HEK293T (cell line): ENCODE measurements at regions not wholly inside any gene's neighbourhood (a gene's known extent, or its start where the extent isn't known, plus 50 kb on each side); places are given as distances from the start of the nearest gene placed in this dataset.
"Not testable (repeated sequence)": the region's sequence is repeated elsewhere in the genome, so short reads cannot be mapped to it uniquely, and the experiment has no call there.

Experiments used
- CTCF ChIA-PET: fragments of 350-600 bp; formaldehyde crosslinking; extraction: SDS; loops from one replicate; lab custom pipeline; 2021; ENCODE audit warnings: antibody characterized with exemption, inconsistent platforms; lab: Yijun Ruan, JAX
- POLR2A ChIA-PET: fragments of 350-600 bp; formaldehyde crosslinking; extraction: SDS; loops from one replicate; lab custom pipeline; 2020; ENCODE audit warnings: antibody characterized with exemption, inconsistent platforms; lab: Yijun Ruan, JAX
- DNase-seq: peaks from one replicate; pipeline ENCODE4 v3.0.0; 2012; ENCODE audit warnings: mixed read lengths; ENCODE audit errors: extremely low spot score
- ARNT ChIP-seq: fragments of 450-650 bp; IDR thresholded peaks from 2 replicates; pipeline ENCODE4 v1.6.1; 2017; ENCODE audit warnings: mild to moderate bottlenecking
- BHLHE40 ChIP-seq: fragments of 450-650 bp; IDR thresholded peaks from 2 replicates; pipeline ENCODE4 v1.6.1; 2016; ENCODE audit warnings: mild to moderate bottlenecking, moderate library complexity, borderline replicate concordance
- CTBP1 ChIP-seq: fragments of 450-650 bp; IDR thresholded peaks from 2 replicates; pipeline ENCODE4 v1.6.1; 2016; ENCODE audit warnings: borderline replicate concordance
- ELF4 ChIP-seq: fragments of 450-650 bp; IDR thresholded peaks from 2 replicates; pipeline ENCODE4 v1.6.1; 2017; ENCODE audit warnings: antibody characterized with exemption
- FOXA1 ChIP-seq: fragments of 450-650 bp; IDR thresholded peaks from 2 replicates; pipeline ENCODE4 v1.6.1; 2016; ENCODE audit warnings: mild to moderate bottlenecking
- FOXK2 ChIP-seq: fragments of 450-650 bp; IDR thresholded peaks from 2 replicates; pipeline ENCODE4 v1.6.1; 2016; ENCODE audit warnings: mild to moderate bottlenecking
- FOXM1 ChIP-seq: fragments of 450-650 bp; IDR thresholded peaks from 2 replicates; pipeline ENCODE4 v1.6.1; 2017; ENCODE audit warnings: mild to moderate bottlenecking, borderline replicate concordance
- HDGF ChIP-seq: fragments of 450-650 bp; IDR thresholded peaks from 2 replicates; pipeline ENCODE4 v1.6.1; 2017; ENCODE audit warnings: antibody characterized with exemption, borderline replicate concordance
- L3MBTL2 ChIP-seq: fragments of 450-650 bp; conservative IDR thresholded peaks from 2 replicates; pipeline ENCODE4 v1.6.1; 2016; ENCODE audit warnings: mild to moderate bottlenecking
- LEF1 ChIP-seq: fragments of 450-650 bp; IDR thresholded peaks from 2 replicates; pipeline ENCODE4 v1.6.1; 2017; ENCODE audit warnings: mild to moderate bottlenecking, borderline replicate concordance
- NFRKB ChIP-seq: fragments of 450-650 bp; IDR thresholded peaks from 2 replicates; pipeline ENCODE4 v1.6.1; 2016; ENCODE audit warnings: mild to moderate bottlenecking, moderate library complexity
- PKNOX1 ChIP-seq: fragments of 450-650 bp; IDR thresholded peaks from 2 replicates; pipeline ENCODE4 v1.6.1; 2016
- SP1 ChIP-seq: fragments of 450-650 bp; IDR thresholded peaks from 2 replicates; pipeline ENCODE4 v1.6.1; 2017
- SUZ12 ChIP-seq: fragments of 450-650 bp; IDR thresholded peaks from 2 replicates; pipeline ENCODE4 v1.6.1; 2016; ENCODE audit warnings: mild to moderate bottlenecking
- TARDBP ChIP-seq: fragments of 450-650 bp; IDR thresholded peaks from 2 replicates; pipeline ENCODE4 v1.6.1; 2016
- ZNF384 ChIP-seq: fragments of 450-650 bp; IDR thresholded peaks from 2 replicates; pipeline ENCODE4 v1.6.1; 2016

- POLR2A ChIA-PET: no interaction called here
- no peak for TF ChIP-seq SUZ12
- TF ChIP-seq FOXK2: no peak
- TF ChIP-seq ARNT: no peak
- no peak for TF ChIP-seq NFRKB
- no peak for TF ChIP-seq TARDBP
- no peak for TF ChIP-seq BHLHE40
- TF ChIP-seq ELF4: no peak
- no peak for TF ChIP-seq PKNOX1
- TF ChIP-seq ZNF384: no peak
- TF ChIP-seq FOXM1: no peak
- no peak for TF ChIP-seq L3MBTL2
- TF ChIP-seq CTBP1: no peak
- no peak for TF ChIP-seq LEF1
- TF ChIP-seq HDGF: no peak
- CTCF ChIA-PET: interaction anchor here (0.7 kb wide), 1 partner anchor 160 kb away, joined by 3 read pairs; no protein-coding TSS in a partner anchor
- no peak for DNase-seq
These were observed 163.3 kb upstream of the THBS1 start for GRCh38 chr15:39417366-39418134.

- TF ChIP-seq FOXK2 (no peak), LEF1 (no peak), SUZ12 (no peak), NFRKB (no peak), BHLHE40 (no peak), SP1 (no peak), FOXM1 (no peak), HDGF (no peak), FOXA1 (no peak), ZNF384 (no peak), PKNOX1 (no peak), TARDBP (no peak), ELF4 (no peak)
- CTCF ChIA-PET: interaction anchor here (0.7 kb wide), 1 partner anchor 22 kb away, joined by 4 read pairs; no protein-coding TSS in a partner anchor
These were observed 161.2 kb upstream of the THBS1 start for GRCh38 chr15:39419651-39420050.

GRCh38 chr15:39420123-39420852 lies 160.6 kb upstream of the THBS1 start:
- CTCF ChIA-PET: not testable (repeated sequence)

More at GRCh38 chr15:39419651-39420050, 161.2 kb upstream of the THBS1 start:
- POLR2A ChIA-PET: no interaction called here
- no peak for DNase-seq

GRCh38 chr15:39420853-39421192 lies 160.1 kb upstream of the THBS1 start:
- DNase-seq, CTCF ChIA-PET, POLR2A ChIA-PET: not testable (repeated sequence)

More at GRCh38 chr15:39420123-39420852, 160.6 kb upstream of the THBS1 start:
- DNase-seq, POLR2A ChIA-PET: not testable (repeated sequence)

- ChIA-PET POLR2A (no interaction called here), CTCF (no interaction called here)
- TF ChIP-seq SP1 (no peak), ELF4 (no peak), HDGF (no peak), SUZ12 (no peak), ARNT (no peak), CTBP1 (no peak), FOXM1 (no peak), L3MBTL2 (no peak), BHLHE40 (no peak), PKNOX1 (no peak), FOXA1 (no peak), FOXK2 (no peak), TARDBP (no peak), ZNF384 (no peak), NFRKB (no peak), LEF1 (no peak)
- no peak for DNase-seq
These were observed 154.0 kb upstream of the THBS1 start for GRCh38 chr15:39426552-39427532.

- DNase-seq: no peak
- ChIA-PET POLR2A (no interaction called here), CTCF (no interaction called here)
- TF ChIP-seq FOXA1 (no peak), ARNT (no peak), ZNF384 (no peak), ELF4 (no peak), SP1 (no peak), L3MBTL2 (no peak), HDGF (no peak), CTBP1 (no peak), PKNOX1 (no peak), NFRKB (no peak), LEF1 (no peak), SUZ12 (no peak), TARDBP (no peak), FOXK2 (no peak), BHLHE40 (no peak), FOXM1 (no peak)
These were observed 153.2 kb upstream of the THBS1 start for GRCh38 chr15:39427705-39428104.
